ENCODE measurements at regions not wholly inside any gene's neighbourhood (a gene's known extent, or its start where the extent isn't known, plus 50 kb on each side); places are given as distances from the start of the nearest gene placed in this dataset.

- TF ChIP-seq, protein P1, sequence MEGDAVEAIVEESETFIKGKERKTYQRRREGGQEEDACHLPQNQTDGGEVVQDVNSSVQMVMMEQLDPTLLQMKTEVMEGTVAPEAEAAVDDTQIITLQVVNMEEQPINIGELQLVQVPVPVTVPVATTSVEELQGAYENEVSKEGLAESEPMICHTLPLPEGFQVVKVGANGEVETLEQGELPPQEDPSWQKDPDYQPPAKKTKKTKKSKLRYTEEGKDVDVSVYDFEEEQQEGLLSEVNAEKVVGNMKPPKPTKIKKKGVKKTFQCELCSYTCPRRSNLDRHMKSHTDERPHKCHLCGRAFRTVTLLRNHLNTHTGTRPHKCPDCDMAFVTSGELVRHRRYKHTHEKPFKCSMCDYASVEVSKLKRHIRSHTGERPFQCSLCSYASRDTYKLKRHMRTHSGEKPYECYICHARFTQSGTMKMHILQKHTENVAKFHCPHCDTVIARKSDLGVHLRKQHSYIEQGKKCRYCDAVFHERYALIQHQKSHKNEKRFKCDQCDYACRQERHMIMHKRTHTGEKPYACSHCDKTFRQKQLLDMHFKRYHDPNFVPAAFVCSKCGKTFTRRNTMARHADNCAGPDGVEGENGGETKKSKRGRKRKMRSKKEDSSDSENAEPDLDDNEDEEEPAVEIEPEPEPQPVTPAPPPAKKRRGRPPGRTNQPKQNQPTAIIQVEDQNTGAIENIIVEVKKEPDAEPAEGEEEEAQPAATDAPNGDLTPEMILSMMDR (IDR thresholded peaks at IDR 0.05): no peak
- intact Hi-C loops (cut with DNase I): no loop called here
- ATAC-seq: no peak
- no peaks in the 10 kb centered on the region for H3K36me3 ChIP-seq
- DNase-seq: no peak
- no peaks in the 10 kb centered on the region for H3K4me1 ChIP-seq
- WGBS, 2 donors: 45 to 60% methylated on average over 7 of the region's 7 CpGs
- FAIRE-seq: no peak
- H3K9me3 ChIP-seq: no peaks in the 10 kb centered on the region
- no peak overlapping the region for H3K27ac ChIP-seq
- H3K4me3 ChIP-seq: no peak overlapping the region
- H3K27me3 ChIP-seq: no peaks in the 10 kb centered on the region
Observed at GRCh38 chr6:87995461-87995860, 52.2 kb upstream of the SPACA1 start.

DNA sequence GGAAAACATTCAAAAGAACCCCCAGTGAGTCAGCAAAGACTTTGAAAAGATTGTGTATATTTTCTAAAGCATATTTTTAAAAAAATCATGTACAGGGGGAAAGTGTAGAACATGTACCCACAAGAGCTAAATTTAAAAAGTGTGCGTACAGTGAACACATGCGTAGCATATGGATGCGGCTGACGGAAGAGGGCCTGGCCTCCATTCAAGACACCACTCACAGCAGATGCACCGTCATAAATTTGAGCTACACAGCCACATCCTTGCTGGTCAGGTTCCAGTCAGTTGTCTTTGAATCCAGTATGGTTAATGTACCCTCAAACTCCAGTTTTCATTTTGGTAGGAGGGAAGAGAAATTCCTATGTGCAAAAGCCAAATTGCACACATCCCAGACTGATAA, 54.3 kb upstream of the SPACA1 start:
- WGBS, 2 donors: 80 to 85% methylated on average over 5 of the region's 5 CpGs
- no peaks in the 10 kb centered on the region for H3K9me3 ChIP-seq
- DNase-seq (no peak), FAIRE-seq (no peak), ATAC-seq (no peak)
- H3K36me3 ChIP-seq: no peaks in the 10 kb centered on the region
- no peak overlapping the region for H3K27ac ChIP-seq
- TF ChIP-seq, protein P1 (IDR thresholded peaks at IDR 0.05): no peak
- intact Hi-C loops (cut with DNase I): no loop called here
- no peaks in the 10 kb centered on the region for H3K27me3 ChIP-seq
- no peak overlapping the region for H3K4me3 ChIP-seq
- no peaks in the 10 kb centered on the region for H3K4me1 ChIP-seq

DNA sequence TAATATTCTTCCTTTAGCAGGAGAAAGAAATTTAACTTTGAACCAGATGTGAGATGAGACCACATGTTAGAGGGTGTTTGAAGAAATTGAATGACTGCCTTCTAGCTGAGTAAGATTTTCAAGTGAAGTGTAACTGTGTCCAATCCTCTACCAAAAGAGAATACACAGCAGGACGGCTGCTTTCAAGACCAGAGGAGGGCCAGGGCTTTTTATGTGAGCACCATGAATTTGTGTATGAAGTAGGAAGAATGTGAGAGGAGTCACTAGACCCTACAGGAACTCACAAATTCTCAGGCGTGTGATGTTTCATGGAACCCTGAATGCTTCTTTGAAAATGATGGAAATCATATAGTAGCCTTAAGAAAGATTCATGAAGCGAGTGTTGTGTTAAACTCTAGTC, 56.8 kb upstream of the SPACA1 start:
- DNase-seq (no peak), ATAC-seq (no peak), FAIRE-seq (no peak)
- 66 to 78% methylated on average over 3 of the region's 3 CpGs for WGBS, 2 donors
- Histone ChIP-seq H3K36me3 (no peaks in the 10 kb centered on the region), H3K4me1 (no peaks in the 10 kb centered on the region), H3K27me3 (no peaks in the 10 kb centered on the region), H3K9me3 (no peaks in the 10 kb centered on the region), H3K4me3 (no peak overlapping the region), H3K27ac (no peak overlapping the region)
- TF ChIP-seq, protein P1 (IDR thresholded peaks at IDR 0.05): no peak
- intact Hi-C loops (cut with DNase I): no loop called here

GRCh38 chr6:87982134-87982533, 65.5 kb upstream of the SPACA1 start:
- peaks cover 0 to 3% (median 0%) of the 10 kb centered on the region in 4 donors for H3K27me3 ChIP-seq
- H3K36me3 ChIP-seq: no peaks in the 10 kb centered on the region
- no peak overlapping the region for H3K27ac ChIP-seq
- no peak for ATAC-seq
- no peak overlapping the region for H3K4me3 ChIP-seq
- H3K4me1 ChIP-seq: no peaks in the 10 kb centered on the region
- no peak for DNase-seq
- intact Hi-C loops (cut with DNase I): no loop called here
- TF ChIP-seq, protein P1 (IDR thresholded peaks at IDR 0.05): no peak
- H3K9me3 ChIP-seq: no peaks in the 10 kb centered on the region
- no peak for FAIRE-seq

DNA sequence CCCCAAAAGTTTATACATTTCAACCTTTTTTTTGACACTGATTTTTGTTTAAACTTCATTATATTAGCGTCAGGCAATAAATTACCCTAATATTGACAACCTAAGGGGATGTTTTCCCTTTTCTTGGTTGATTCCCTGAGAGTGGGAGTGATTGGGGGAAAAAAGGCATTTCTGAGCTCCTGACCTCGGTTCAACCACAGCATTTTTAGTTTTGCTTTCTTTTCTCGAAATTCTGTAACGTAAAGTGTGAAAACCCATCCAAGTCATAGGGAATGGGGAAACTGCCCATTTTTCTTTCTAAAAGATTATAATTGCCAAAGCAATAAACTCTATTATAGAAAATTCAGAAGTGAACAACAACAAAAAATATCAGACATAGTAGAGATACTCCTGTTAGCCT, 67.9 kb upstream of the SPACA1 start:
- no peaks in the 10 kb centered on the region for H3K36me3 ChIP-seq
- intact Hi-C loops (cut with DNase I): no loop called here
- DNase-seq (no peak), ATAC-seq (no peak), FAIRE-seq (no peak)
- no peaks in the 10 kb centered on the region for H3K4me1 ChIP-seq
- TF ChIP-seq, protein P1 (IDR thresholded peaks at IDR 0.05): no peak
- 61 to 69% methylated on average over 4 of the region's 4 CpGs for WGBS, 2 donors
- no peaks in the 10 kb centered on the region for H3K9me3 ChIP-seq
- no peak overlapping the region for H3K27ac ChIP-seq
- H3K4me3 ChIP-seq: no peak overlapping the region
- peaks cover 0 to 3% (median 0%) of the 10 kb centered on the region in 4 donors for H3K27me3 ChIP-seq
